Frontal cortex (tissue), 3 donors: ENCODE measurements at regions not wholly inside any gene's neighbourhood (a gene's known extent, or its start where the extent isn't known, plus 50 kb on each side); places are given as distances from the start of the nearest gene placed in this dataset.

Experiments
- DNase-seq, 2 donors: peaks; one replicate each; pipeline ENCODE4 v3.0.0; 2012; ENCODE audit warnings: low spot score in 2 of 2
- FAIRE-seq: peaks from 2 replicates; lab custom pipeline; 2012; peaks lifted over from hg19 to GRCh38; lab: Jason Lieb, UNC
- donor health status: control.
- donor health status: control.
- donor health status: control.

DNA sequence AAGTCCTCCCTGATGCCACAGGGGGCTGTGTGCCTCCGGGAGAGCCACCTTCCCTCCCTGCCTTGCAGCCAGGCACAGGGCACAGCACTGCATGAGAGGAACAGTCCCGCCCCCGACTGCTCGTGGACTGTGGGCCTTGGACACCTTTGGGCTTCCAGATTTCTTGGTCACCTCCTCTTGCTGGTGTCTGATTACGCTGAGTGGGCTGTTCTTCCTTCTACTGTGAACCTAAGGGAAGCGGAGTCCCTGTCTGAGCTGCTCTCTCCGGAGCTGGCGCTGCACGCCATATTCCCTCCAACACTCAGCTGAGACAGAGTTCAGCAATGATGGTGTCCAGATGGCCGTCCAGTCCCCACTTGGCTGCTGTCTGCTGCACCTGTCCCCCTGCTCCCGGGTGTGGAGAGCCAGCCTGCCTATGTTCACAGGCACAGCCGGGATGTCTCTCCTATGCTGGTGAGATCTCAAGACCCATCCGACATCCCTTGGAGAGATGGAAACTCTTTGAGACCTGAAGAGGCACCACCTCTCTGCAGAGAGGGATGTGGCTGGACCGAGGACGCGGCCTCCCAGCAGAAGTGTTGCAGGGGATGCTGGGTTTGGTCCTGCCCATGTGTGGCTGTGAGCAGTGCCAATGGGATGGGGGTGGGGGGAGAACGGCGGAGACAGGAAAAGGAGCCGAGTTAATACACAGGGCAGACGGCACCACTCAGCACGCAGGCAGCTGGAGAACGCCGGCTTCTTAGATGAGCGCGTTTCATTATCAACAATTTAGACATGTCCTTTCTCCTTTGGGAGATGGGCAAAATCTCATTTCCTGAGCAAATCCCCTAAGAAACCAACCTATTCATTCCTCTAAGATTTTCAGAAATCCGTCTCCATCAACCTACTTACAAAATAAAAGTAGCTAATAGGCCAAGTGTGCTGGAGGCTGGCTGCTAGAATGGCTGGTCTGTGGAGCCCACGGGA is 171.9 kb downstream of the ENGASE start:
- no peak for FAIRE-seq
- no peak for DNase-seq

- DNase-seq (no peak), FAIRE-seq (no peak)
Observed at GRCh38 chr17:79244665-79245064, 170.0 kb downstream of the ENGASE start.

DNA sequence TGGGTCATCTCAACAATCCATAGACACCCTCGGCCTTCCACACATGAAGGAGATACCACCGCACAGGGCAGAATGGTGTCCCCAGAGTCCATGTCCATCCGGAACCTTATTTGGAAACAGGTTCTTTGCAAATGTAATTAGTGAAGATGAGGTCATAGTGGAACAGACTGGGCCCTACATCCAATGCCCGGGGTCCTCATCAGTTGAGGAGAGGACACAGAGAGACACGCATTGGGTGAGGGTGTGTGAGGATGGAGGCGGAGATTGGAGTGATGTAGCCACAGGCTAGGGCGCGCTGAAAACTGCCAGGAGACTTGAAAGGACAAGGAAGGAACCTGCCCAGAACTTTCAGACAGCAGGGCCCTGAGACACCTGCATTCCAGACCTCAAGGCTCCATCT is 169.4 kb downstream of the ENGASE start:
- no peak for FAIRE-seq
- no peak for DNase-seq

GRCh38 chr17:79243603-79243990 is 169.0 kb downstream of the ENGASE start:
- DNase-seq (no peak), FAIRE-seq (no peak)

GRCh38 chr17:79242873-79243602 is 168.4 kb downstream of the ENGASE start:
- FAIRE-seq, result no peak

DNA sequence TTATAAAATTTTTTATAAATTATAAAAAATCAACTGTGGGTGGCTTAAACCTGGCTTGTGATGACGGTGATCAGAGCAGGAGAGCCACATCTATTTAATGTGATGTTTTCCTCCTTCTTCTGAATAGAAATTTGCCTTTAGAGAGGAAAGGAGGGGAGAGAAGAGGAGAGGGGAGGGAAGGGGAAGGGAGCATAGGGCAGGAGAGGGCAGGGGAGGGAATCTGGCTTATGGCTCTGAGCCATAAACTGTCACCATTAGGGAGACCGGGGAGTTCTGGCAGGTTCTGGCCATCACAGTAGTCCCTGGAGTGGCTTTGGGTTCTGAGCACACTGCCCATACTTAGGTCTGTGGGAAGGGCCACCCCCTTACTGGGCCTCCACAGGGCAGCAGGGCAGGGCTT is 167.8 kb downstream of the ENGASE start:
- FAIRE-seq (no peak), DNase-seq (no peak)

More at GRCh38 chr17:79242873-79243602, 168.4 kb downstream of the ENGASE start:
- no peak for DNase-seq

DNA sequence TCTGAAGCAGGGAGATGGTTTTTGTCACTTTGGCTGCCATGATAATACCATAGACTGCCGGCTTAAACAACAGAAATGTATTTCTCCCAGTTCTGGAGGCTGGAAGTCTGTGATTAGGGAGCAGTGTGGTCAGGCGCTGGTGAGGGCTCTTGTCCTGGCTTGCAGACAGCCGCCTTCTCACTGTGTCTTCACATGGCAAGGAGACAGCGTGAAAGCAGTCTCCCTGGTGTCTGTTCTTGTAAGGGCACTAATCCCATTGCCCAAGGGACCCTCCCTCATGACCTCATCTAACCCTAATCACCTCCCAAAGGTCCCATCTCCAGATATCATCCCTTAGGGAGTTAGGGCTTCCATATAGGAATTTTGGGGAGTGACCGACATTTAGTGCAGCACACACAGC is 167.0 kb downstream of the ENGASE start:
- DNase-seq, result no peak
- FAIRE-seq, result no peak

DNA sequence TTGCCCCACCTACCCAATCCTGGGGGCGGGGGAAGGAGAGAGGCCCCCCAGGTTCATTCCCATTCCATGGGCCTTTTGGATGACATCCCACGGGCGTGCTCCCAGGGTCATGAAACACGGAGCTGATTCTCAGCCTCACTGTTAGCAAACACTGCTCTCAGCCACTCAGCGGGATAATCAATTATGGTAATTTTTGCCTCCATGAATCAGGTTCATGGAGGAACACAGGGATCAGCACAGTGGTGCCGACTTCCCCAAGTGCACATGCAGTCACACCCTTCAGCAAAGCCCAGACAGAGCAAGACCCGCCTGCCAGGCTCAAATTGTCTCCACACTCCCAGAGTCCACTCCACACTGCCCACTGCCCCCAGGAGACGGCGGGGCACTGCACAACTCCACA is 164.6 kb downstream of the ENGASE start:
- DNase-seq (no peak), FAIRE-seq (no peak)

DNA sequence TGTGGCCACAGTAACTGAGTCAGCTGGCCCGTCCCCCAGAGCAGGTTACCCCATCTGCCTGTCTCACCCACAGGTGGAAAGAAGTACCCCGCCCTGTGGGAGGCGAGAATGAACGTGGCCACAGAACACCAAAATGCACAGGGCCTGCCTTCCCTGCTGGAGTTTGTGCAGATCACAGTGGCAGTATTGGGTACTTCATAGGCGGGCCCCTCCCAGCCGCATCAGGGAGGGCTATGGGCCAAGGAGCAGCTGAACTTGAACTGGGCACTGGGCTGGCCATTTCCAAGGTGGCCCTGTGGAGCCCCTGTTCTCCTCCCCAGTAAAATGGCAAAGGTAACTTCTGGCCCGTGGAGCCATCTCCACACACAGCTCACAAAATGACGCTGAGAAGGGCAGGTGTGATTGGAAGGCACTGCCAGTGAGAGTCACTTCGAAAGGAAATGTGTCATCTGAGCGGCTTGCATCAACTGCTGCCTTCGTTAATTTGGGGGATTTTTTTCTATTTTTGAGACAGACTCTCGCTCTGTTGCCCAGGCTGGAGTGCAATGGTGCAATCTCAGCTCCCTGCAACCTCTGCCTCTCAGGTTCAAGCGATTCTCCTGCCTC is 162.9 kb downstream of the ENGASE start:
- DNase-seq (no peak), FAIRE-seq (no peak)

DNA sequence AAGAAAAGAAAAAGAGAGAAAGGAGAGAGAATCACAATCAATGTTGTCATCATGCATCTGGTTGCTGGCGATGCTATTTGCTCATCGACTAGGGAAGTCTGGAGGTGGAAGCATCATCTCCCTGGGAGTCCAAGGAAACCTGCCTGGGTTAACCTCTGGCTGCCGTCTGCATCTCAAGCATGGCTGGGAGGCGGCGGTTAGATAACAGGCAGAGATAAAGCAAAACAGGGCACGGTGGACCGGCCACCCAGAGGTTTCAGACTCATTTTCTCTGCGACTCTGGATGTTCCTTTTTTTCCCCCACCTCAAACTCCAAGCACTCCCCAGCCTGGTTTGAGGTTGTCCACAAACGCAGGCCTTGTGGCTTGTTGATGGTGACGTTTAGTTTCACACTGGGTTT is 161.2 kb downstream of the ENGASE start:
- FAIRE-seq (no peak), DNase-seq (no peak)

DNA sequence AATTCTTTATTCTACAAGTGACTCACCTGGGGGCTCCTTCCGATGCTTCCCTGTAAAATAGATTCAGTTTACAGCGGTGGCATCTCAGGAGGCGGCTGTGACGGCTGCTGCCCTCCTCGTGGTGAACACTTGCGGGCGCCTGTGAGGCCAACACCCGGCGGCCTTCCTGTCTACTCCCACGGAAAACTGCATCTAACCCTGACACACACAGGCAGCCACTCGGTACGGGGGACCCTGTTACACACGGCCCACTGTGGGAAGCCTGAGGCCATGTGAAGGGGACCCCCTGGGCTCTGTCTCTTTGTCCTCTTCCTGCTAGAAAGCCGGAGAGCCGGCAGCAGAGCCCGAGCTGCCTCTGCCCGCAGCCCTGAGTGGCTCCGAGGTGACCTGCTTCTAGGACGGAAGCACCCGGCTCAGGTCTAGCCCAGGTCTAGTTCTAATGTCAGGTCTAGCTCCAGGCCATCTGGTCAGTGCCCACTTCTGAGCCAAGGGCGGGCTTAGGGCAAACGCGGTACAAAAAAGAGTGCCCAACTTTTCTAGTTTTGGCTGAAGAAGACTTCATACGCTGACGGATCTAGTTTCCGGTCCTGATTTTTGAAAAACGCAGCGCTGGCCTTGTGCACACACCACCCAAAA is 159.4 kb downstream of the ENGASE start:
- no peak for DNase-seq
- no peak for FAIRE-seq

DNA sequence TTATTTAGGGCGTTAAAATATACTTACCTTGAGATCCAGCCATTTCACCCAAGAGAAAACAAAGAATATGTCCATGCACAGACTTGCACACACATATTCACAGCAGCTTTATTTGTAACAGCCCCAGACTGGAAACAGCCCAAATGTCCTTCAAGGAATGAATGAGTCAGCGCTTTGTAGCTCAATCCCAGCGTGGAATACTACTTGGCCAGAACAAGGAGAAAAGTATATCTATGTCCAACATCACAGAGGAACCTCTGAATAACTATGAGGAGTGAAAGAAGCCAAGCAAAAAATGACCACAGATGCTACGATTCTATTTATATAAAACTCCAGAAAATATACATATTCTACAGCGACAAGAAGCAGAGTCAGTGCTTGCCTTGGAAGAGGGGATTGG is 158.3 kb downstream of the ENGASE start:
- no peak for DNase-seq

GRCh38 chr17:79231766-79232287 is 157.2 kb downstream of the ENGASE start:
- FAIRE-seq, result no peak
- no peak for DNase-seq

More for the DNA sequence above, 158.3 kb downstream of the ENGASE start:
- FAIRE-seq, result no peak

DNA sequence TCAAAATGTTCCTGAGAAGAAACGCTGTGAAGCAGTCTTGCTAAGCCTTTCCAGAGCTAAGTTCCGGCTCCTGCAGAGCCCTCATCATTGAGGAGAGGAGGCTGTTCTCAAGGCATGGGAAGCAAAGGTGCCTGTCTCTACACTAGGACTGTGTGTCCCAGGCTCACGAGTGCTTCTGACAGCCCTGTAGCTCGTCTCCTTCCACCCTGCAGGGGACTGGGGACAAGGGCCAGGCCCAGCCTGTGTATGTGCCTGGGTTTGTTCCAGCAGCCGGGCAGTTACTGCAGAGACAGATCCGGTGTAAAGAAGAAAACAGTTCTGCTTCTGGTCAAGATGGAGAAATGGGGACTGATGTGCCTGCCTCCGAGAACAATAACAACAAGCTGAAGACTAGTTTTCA is 156.0 kb downstream of the ENGASE start:
- FAIRE-seq (no peak), DNase-seq (no peak)

- DNase-seq (no peak), FAIRE-seq (no peak)
Observed at GRCh38 chr17:79226037-79226436, 151.4 kb downstream of the ENGASE start.

- no peak for FAIRE-seq
- no peak for DNase-seq
Observed at GRCh38 chr17:79224903-79225302, 150.3 kb downstream of the ENGASE start.

GRCh38 chr17:79224476-79224875 is 149.9 kb downstream of the ENGASE start:
- FAIRE-seq (no peak), DNase-seq (no peak)

DNA sequence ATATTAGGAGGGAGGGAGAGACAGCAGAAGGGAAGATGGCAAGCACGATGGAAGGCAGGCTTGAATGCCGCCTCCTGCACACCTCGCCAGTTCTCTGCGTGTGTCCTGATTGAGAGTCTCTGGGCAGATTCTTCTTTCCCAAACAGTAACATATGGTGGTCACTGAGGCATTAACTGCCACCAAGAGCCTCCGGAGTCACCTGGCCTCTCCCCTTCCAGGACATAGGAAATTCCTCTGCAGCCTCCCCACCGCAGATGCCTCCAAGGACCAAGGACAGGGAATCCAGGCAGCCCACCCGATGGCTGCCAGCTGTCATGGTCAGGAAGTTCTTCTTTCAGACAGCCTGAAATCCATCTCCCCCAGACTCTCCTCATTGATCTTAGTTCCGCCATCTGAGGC is 149.3 kb downstream of the ENGASE start:
- FAIRE-seq (no peak), DNase-seq (no peak)

- DNase-seq (no peak), FAIRE-seq (no peak)
Observed at GRCh38 chr17:79223471-79223870, 148.8 kb downstream of the ENGASE start.

DNA sequence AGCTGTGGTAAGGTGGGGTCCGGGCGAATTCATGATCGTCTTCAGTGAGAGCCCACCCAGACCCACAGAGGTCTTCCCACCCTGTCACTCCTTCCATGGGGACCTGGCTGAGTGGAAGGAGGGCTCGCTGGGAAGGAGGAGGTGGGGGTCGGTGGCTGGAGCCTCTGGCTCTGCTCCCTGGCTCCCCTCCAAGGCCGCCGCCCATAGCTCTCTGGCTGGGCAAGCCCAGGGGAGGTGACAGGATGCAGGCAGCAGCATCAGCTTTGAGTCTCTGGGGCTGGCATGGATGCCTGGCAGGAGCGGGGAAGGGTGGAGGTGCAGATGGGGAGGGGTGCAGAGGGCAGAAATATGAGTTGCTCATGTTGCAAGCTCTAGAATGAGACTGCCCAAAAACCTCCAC is 147.0 kb downstream of the ENGASE start:
- no peak for DNase-seq
- FAIRE-seq, result no peak
